Neuronal stem cell (in vitro differentiated cells): ENCODE measurements at regions not wholly inside any gene's neighbourhood (a gene's known extent, or its start where the extent isn't known, plus 50 kb on each side); places are given as distances from the start of the nearest gene placed in this dataset.

Experiments
- DNase-seq: peaks from one replicate; pipeline ENCODE4 v3.0.0-alpha.2; 2013; ENCODE audit warnings: low spot score
- H2AFZ ChIP-seq: one replicate; pipeline ENCODE4 v1.6.1; 2013; ENCODE audit warnings: mild to moderate bottlenecking, low read length, inconsistent platforms
- H2AK5ac ChIP-seq: 2 replicates; pipeline ENCODE4 v1.6.1; 2013; ENCODE audit warnings: low read depth, mild to moderate bottlenecking, inconsistent platforms, low read length, moderate library complexity, mixed read lengths
- H2BK120ac ChIP-seq: 2 replicates; pipeline ENCODE4 v1.6.1; 2013; ENCODE audit warnings: low read depth, mild to moderate bottlenecking, inconsistent platforms, low read length, moderate library complexity, mixed read lengths
- H2BK12ac ChIP-seq: one replicate; pipeline ENCODE4 v1.6.1; 2013; ENCODE audit warnings: low read length, inconsistent platforms
- H2BK15ac ChIP-seq: 2 replicates; pipeline ENCODE4 v1.6.1; 2013; ENCODE audit warnings: mild to moderate bottlenecking, low read length, inconsistent platforms, mixed read lengths
- H2BK5ac ChIP-seq: one replicate; pipeline ENCODE4 v1.6.1; 2013; ENCODE audit warnings: inconsistent platforms, mild to moderate bottlenecking, low read length, moderate library complexity
- H3K14ac ChIP-seq: one replicate; pipeline ENCODE4 v1.6.1; 2013; ENCODE audit warnings: low read length, inconsistent platforms
- H3K18ac ChIP-seq: 2 replicates; pipeline ENCODE4 v1.6.1; 2013; ENCODE audit warnings: low read length, inconsistent platforms
- H3K23ac ChIP-seq: 2 replicates; pipeline ENCODE4 v1.6.1; 2013; ENCODE audit warnings: low read depth, mild to moderate bottlenecking, mixed read lengths, low read length, inconsistent platforms; ENCODE audit not compliant: poor library complexity
- H3K27ac ChIP-seq: replicated peaks from 3 replicates; pipeline ENCODE4 v1.5.1; 2013; ENCODE audit warnings: low read length, inconsistent platforms
- H3K27me3 ChIP-seq, 3 experiments: 2 replicates each; pipeline ENCODE4 v1.6.1; 2013; ENCODE audit warnings: low read length in 3 of 3, mild to moderate bottlenecking in 2 of 3, inconsistent platforms in 1 of 3, low read depth in 1 of 3, mixed read lengths in 1 of 3, moderate library complexity in 1 of 3; ENCODE audit not compliant: control insufficient read depth in 3 of 3, insufficient read depth in 3 of 3
- H3K36me3 ChIP-seq, 2 donors: replicated peaks in 1 of 2; 2 replicates each; pipeline ENCODE4 v1.6.1; 2013; ENCODE audit warnings: low read length in 2 of 2; ENCODE audit not compliant: control insufficient read depth in 2 of 2, insufficient read depth in 2 of 2
- H3K4ac ChIP-seq: 2 replicates; pipeline ENCODE4 v1.6.1; 2013; ENCODE audit warnings: inconsistent platforms, mild to moderate bottlenecking, low read length, moderate library complexity
- H3K4me1 ChIP-seq, 2 donors: 1 replicate in 1 of 2; 2 replicates in 1 of 2; pipeline ENCODE4 v1.6.1; 2013; ENCODE audit warnings: low read length in 2 of 2, low read depth in 1 of 2; ENCODE audit not compliant: control insufficient read depth in 2 of 2, insufficient read depth in 1 of 2
- H3K4me2 ChIP-seq: one replicate; pipeline ENCODE4 v1.6.1; 2013; ENCODE audit warnings: mild to moderate bottlenecking, low read length, inconsistent platforms; ENCODE audit not compliant: insufficient read depth, poor library complexity, severe bottlenecking
- H3K4me3 ChIP-seq, 2 donors: 2 replicates each; pipeline ENCODE4 v1.5.1; 2013; ENCODE audit warnings: low read length in 2 of 2, mild to moderate bottlenecking in 2 of 2, inconsistent platforms in 1 of 2, moderate library complexity in 1 of 2
- H3K79me1 ChIP-seq: one replicate; pipeline ENCODE4 v1.6.1; 2013; ENCODE audit warnings: low read depth, mild to moderate bottlenecking, inconsistent platforms, low read length, moderate library complexity
- H3K9ac ChIP-seq: one replicate; pipeline ENCODE4 v1.6.1; 2013; ENCODE audit warnings: mild to moderate bottlenecking, low read depth, low read length, inconsistent platforms; ENCODE audit not compliant: poor library complexity
- H3K9me3 ChIP-seq, 2 donors: replicated peaks in 1 of 2; 2 replicates each; pipeline versions ENCODE3 to v1.6.1; 2013; ENCODE audit warnings: low read length in 2 of 2, mild to moderate bottlenecking in 2 of 2, inconsistent platforms in 1 of 2, low read depth in 1 of 2, mixed read lengths in 1 of 2, moderate library complexity in 1 of 2; ENCODE audit not compliant: control insufficient read depth in 2 of 2, insufficient read depth in 1 of 2
- H4K8ac ChIP-seq: one replicate; pipeline ENCODE4 v1.6.1; 2013; ENCODE audit warnings: low read depth, mild to moderate bottlenecking, inconsistent platforms, low read length, moderate library complexity
- H4K91ac ChIP-seq: one replicate; pipeline ENCODE4 v1.6.1; 2013; ENCODE audit warnings: low read length, low read depth, mild to moderate bottlenecking, inconsistent platforms; ENCODE audit not compliant: poor library complexity
- WGBS, 2 donors: extraction: QIAGEN DNeasy Blood & Tissue Kit; methylation state at CpG; one replicate each; pipeline ENCODE4 v1.1.7; 2013; ENCODE audit warnings: missing lambda C conversion rate in 2 of 2, mixed read lengths in 1 of 2; ENCODE audit not compliant: insufficient read length in 2 of 2, insufficient replicate concordance in 1 of 2; ENCODE audit errors: extremely low coverage in 2 of 2; 5-methylcytosine and 5-hydroxymethylcytosine counted together

GRCh38 chr13:39283072-39283471, 244.8 kb downstream of the NHLRC3 start:
- H3K18ac ChIP-seq: no peak overlapping the region
- no peak overlapping the region for H3K9ac ChIP-seq
- no peaks in the 10 kb centered on the region for H3K27me3 ChIP-seq
- H2BK12ac ChIP-seq: no peak overlapping the region
- no peaks in the 10 kb centered on the region for H3K36me3 ChIP-seq
- H3K9me3 ChIP-seq: peaks cover 0 to 16% of the 10 kb centered on the region in 2 donors
- H2AFZ ChIP-seq: no peak overlapping the region
- no peaks in the 10 kb centered on the region for H3K79me1 ChIP-seq
- no peak overlapping the region for H4K8ac ChIP-seq
- no peak overlapping the region for H3K4me3 ChIP-seq
- H2AK5ac ChIP-seq: no peak overlapping the region
- peaks cover 0 to 2% of the 10 kb centered on the region in 2 donors for H3K4me1 ChIP-seq
- H3K14ac ChIP-seq: no peak overlapping the region
- no peak overlapping the region for H2BK120ac ChIP-seq
- no peak overlapping the region for H3K23ac ChIP-seq
- no peak overlapping the region for H4K91ac ChIP-seq
- DNase-seq: no peak
- no peak overlapping the region for H3K4ac ChIP-seq
- no peak overlapping the region for H3K27ac ChIP-seq
- WGBS, 2 donors: no CpG with 5 or more reads among the region's 1 CpG
- H2BK5ac ChIP-seq: no peak overlapping the region
- H2BK15ac ChIP-seq: no peak overlapping the region
- no peak overlapping the region for H3K4me2 ChIP-seq

- no peak overlapping the region for H2AFZ ChIP-seq
- no peak overlapping the region for H3K4ac ChIP-seq
- no peak overlapping the region for H3K14ac ChIP-seq
- H3K4me1 ChIP-seq: peaks cover 0 to 2% of the 10 kb centered on the region in 2 donors
- no peak overlapping the region for H3K27ac ChIP-seq
- H2BK120ac ChIP-seq: no peak overlapping the region
- no peak for DNase-seq
- H2BK5ac ChIP-seq: no peak overlapping the region
- H3K9ac ChIP-seq: no peak overlapping the region
- H4K91ac ChIP-seq: no peak overlapping the region
- H3K79me1 ChIP-seq: no peaks in the 10 kb centered on the region
- no peak overlapping the region for H3K18ac ChIP-seq
- H3K9me3 ChIP-seq: peaks cover 0 to 16% of the 10 kb centered on the region in 2 donors
- H2BK15ac ChIP-seq: no peak overlapping the region
- H2BK12ac ChIP-seq: no peak overlapping the region
- no CpG with 5 or more reads among the region's 8 CpGs for WGBS, 2 donors
- H3K4me3 ChIP-seq: no peak overlapping the region
- no peak overlapping the region for H3K4me2 ChIP-seq
- H2AK5ac ChIP-seq: no peak overlapping the region
- no peaks in the 10 kb centered on the region for H3K36me3 ChIP-seq
- no peak overlapping the region for H3K23ac ChIP-seq
- no peaks in the 10 kb centered on the region for H3K27me3 ChIP-seq
- H4K8ac ChIP-seq: no peak overlapping the region
These were observed 246.6 kb downstream of the NHLRC3 start for GRCh38 chr13:39284801-39285388.
